PC-3 (cell line): ENCODE measurements at regions not wholly inside any gene's neighbourhood (a gene's known extent, or its start where the extent isn't known, plus 50 kb on each side); places are given as distances from the start of the nearest gene placed in this dataset.
"Not testable (repeated sequence)": the region's sequence is repeated elsewhere in the genome, so short reads cannot be mapped to it uniquely, and the experiment has no call there.

Experiments used
- ATAC-seq: fragments of 200-7000 bp; cut with Tn5 transposase; 2 replicates; pipeline ENCODE4 v1.9.1; 2020; ENCODE audit warnings: mild to moderate bottlenecking, moderate library complexity
- BruUV-seq: library from RNA; stranded (reverse); fragments of 400-500 nt; replicated peaks from 2 replicates; lab custom pipeline; 2021; lab: Mats Ljungman, UMichigan
- CTCF ChIA-PET: fragments of 300-600 bp; sonication (Branson Sonifier 250); formaldehyde crosslinking; loops from one replicate; lab custom pipeline; 2022; ENCODE audit warnings: antibody characterized with exemption; lab: Charles Lee
- POLR2A ChIA-PET: fragments of 300-600 bp; sonication (Branson Sonifier 250); formaldehyde crosslinking; loops from one replicate; lab custom pipeline; 2022; ENCODE audit warnings: antibody characterized with exemption; ENCODE audit not compliant: unreplicated experiment; lab: Charles Lee
- DNase-seq: peaks from one replicate; pipeline ENCODE4 v3.0.0-alpha.2; 2015
- H2AFZ ChIP-seq: fragments of 300-600 bp; sonication (generic); 2 replicates; pipeline ENCODE4 v1.6.0; 2016; ENCODE audit warnings: antibody characterized with exemption, low read length
- H3F3A ChIP-seq: fragments of 300-600 bp; sonication (generic); one replicate; pipeline ENCODE4 v1.6.0; 2017; ENCODE audit warnings: antibody characterized with exemption, low read length, control low read depth, mild to moderate bottlenecking; ENCODE audit not compliant: unreplicated experiment
- H3K27ac ChIP-seq: fragments of 300-600 bp; sonication (generic); 2 replicates; pipeline ENCODE4 v1.5.1; 2016; ENCODE audit warnings: mild to moderate bottlenecking, low read length
- H3K27me3 ChIP-seq: fragments of 300-600 bp; sonication (generic); 2 replicates; pipeline ENCODE4 v1.6.1; 2016; ENCODE audit warnings: low read length, mixed read lengths
- H3K36me3 ChIP-seq: fragments of 300-600 bp; sonication (generic); 2 replicates; pipeline ENCODE4 v1.6.1; 2016; ENCODE audit warnings: low read depth, mixed run types, low read length, mixed read lengths
- H3K4me1 ChIP-seq: fragments of 300-600 bp; sonication (generic); 2 replicates; pipeline ENCODE4 v1.5.1; 2016; ENCODE audit warnings: low read length; ENCODE audit not compliant: insufficient read depth
- H3K4me2 ChIP-seq: fragments of 300-600 bp; sonication (generic); 2 replicates; pipeline ENCODE4 v1.6.0; 2016; ENCODE audit warnings: low read length
- H3K4me3 ChIP-seq: fragments of 300-600 bp; sonication (generic); 2 replicates; pipeline ENCODE4 v1.5.1; 2016; ENCODE audit warnings: mild to moderate bottlenecking, low read length, mixed read lengths
- H3K79me2 ChIP-seq: fragments of 300-600 bp; sonication (generic); 2 replicates; pipeline ENCODE4 v1.6.1; 2017; ENCODE audit warnings: low read length, mixed read lengths
- H3K9ac ChIP-seq: fragments of 300-600 bp; sonication (generic); 2 replicates; pipeline ENCODE4 v1.6.0; 2016; ENCODE audit warnings: mild to moderate bottlenecking, low read length
- H3K9me2 ChIP-seq: fragments of 300-600 bp; sonication (generic); replicated peaks from 2 replicates; pipeline ENCODE4 v1.6.1; 2016; ENCODE audit warnings: mixed run types, low read length, mixed read lengths
- H3K9me3 ChIP-seq: fragments of 300-600 bp; sonication (generic); 2 replicates; pipeline ENCODE4 v1.6.1; 2016; ENCODE audit warnings: low read length, mixed read lengths
- H4K20me1 ChIP-seq: fragments of 300-600 bp; sonication (generic); 2 replicates; pipeline ENCODE4 v1.6.1; 2016; ENCODE audit warnings: low read length, mixed read lengths
- intact Hi-C: fragments of 100-400 bp; cut with micrococcal nuclease; formaldehyde crosslinking; loops from 2 replicates; pipeline ENCODE4 v1.9.0; 2023

DNA sequence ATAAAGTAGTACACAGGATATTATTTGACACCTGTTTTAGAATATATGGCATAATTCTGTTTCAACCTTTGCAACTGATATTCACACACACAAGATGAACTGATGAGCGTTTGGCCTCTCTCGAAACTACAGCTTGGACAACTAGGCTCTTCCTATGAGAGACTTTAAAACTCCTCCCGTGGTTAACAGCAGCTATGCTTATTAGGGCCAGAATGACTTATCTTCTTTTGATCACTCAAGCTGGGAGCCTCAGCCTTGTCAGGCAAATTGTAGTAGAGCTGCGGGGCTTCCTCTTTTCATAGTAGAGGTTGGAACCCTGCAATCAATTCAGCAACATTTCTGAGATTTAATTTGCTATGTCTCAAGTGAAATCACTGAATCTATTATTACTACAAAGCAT is 381.3 kb upstream of the ANKRD20A1 start:
- H3K4me3 ChIP-seq, H3K27ac ChIP-seq: not testable (repeated sequence)

DNA sequence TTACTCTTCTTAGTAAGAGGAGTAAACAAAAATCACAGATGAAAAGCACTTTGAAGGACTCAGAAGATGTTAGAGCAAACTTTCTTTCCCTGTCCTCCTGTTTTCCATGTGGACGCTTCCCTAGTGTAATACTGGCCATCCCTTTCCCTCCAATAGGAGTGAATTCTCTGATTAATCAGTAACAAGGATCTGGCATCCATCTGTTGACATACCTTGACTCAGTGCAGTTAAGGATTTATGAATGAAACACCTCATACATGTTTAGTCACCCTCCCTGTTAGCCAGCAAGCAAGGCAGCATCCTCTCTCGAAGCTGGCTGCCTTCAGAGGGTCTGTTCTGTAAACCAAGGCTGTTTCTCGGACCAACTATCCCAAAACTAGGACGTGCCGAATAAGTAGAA is 388.0 kb upstream of the ANKRD20A1 start:
- H3K27me3 ChIP-seq, H3K9me3 ChIP-seq, H3K9me2 ChIP-seq, H3K79me2 ChIP-seq, H3K36me3 ChIP-seq, H3F3A ChIP-seq, intact Hi-C loops, H3K4me1 ChIP-seq, H3K4me3 ChIP-seq, H3K4me2 ChIP-seq, H4K20me1 ChIP-seq, DNase-seq, H3K27ac ChIP-seq, CTCF ChIA-PET, POLR2A ChIA-PET, H3K9ac ChIP-seq, BruUV-seq, H2AFZ ChIP-seq: not testable (repeated sequence)
- ATAC-seq = peak; percentile 99

More for the DNA sequence above, 381.3 kb upstream of the ANKRD20A1 start:
- H3K36me3 ChIP-seq, H4K20me1 ChIP-seq, POLR2A ChIA-PET, H3K27me3 ChIP-seq, ATAC-seq, H3K9ac ChIP-seq, H3K4me2 ChIP-seq, DNase-seq, H2AFZ ChIP-seq, intact Hi-C loops, H3K79me2 ChIP-seq, H3K4me1 ChIP-seq, CTCF ChIA-PET, BruUV-seq, H3K9me3 ChIP-seq, H3F3A ChIP-seq, H3K9me2 ChIP-seq: not testable (repeated sequence)

DNA sequence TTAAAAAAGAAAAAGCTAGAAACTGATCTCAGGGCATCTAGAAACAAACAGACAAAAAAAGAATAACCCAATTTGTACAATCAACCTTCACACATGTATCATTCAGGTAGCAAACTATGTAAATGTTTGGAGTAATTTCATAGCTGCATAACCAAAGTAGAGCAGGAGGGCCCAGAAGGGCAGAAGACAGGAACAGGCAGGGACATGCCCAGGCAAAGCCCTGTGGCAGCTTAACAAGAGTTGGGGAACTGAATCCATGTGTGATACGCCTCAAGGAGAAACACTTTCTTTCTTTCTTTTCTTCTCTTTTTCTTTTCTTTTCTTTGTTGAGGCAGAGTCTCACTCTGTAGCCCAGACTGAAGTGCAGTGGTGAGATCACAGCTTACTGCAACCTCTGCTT is 390.4 kb upstream of the ANKRD20A1 start:
- H3K4me2 ChIP-seq, ATAC-seq, H3K4me3 ChIP-seq, BruUV-seq, H3K9me3 ChIP-seq, H3K36me3 ChIP-seq, H4K20me1 ChIP-seq, POLR2A ChIA-PET, H3K27me3 ChIP-seq, H3K4me1 ChIP-seq, H3K79me2 ChIP-seq, CTCF ChIA-PET, H3K9ac ChIP-seq, intact Hi-C loops, DNase-seq, H3K9me2 ChIP-seq, H2AFZ ChIP-seq, H3K27ac ChIP-seq, H3F3A ChIP-seq: not testable (repeated sequence)

DNA sequence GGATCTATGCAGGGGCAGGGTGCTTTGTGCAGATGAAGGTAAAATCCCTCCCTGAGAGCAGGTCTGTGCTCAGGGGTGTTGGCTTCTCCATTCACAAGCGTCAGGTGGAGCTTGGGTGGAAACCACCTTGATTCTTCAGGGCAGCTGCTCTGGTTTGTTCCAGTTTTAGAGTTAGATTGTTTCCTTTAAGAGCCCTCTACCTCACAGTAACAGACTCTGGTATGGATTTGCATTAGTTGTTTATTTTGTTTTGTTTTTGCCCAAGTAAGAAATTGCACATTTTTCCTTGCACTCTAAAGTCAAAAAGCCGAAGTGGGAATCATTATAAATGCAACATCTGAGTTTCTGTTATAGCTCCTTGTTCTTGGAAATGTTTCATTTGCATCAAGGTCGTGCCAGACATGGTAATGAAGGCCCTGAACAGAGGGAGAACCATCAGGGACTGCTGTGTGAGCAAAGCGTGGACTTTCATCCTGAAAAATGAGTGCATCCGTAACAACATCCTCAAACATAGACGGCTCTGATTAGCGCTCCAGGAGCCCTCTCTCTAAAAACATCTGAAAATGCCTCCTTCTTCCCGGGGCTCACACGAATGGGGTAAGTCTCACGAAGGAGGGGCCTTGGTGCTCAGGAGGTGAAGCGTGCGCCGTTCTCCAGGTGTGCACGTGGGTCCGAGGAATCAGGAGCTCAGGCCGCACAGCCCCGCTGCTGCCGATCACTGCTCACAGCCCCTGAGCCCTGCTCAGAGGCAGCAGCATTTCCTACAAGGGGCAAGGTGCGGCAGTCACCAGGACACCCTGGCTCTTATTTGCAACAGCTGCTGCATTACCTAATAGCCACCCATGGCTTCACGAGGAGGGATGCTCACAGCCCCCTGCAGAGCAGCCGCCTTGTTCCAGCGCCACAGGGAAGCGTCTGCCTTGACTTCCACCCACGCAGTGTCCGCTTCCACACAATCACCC is 396.7 kb upstream of the ANKRD20A1 start:
- intact Hi-C loops, H3K9me2 ChIP-seq: not testable (repeated sequence)

DNA sequence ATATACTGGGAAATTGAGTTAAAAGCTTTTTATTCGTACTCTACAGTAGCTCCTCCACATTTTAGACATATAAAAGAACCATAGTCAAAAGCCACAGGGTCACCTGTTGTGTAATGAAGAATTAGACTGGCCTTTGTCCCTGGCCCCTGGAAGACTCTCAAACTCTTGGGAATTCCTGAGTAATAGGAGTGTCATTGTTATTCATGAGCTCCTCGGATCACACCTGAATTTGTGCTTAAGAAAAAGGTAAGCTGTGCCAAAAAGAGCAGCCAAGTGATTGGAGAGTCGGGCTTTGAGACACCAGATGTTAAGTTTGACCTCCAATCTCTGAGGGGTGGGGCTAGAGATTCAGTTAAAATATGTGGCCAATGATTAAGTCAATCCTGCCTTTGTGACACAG is 405.8 kb upstream of the ANKRD20A1 start:
- H3K4me2 ChIP-seq, DNase-seq, H3K27ac ChIP-seq, H2AFZ ChIP-seq, H3K9ac ChIP-seq, H3K9me3 ChIP-seq, intact Hi-C loops, H3K79me2 ChIP-seq, ATAC-seq, BruUV-seq, H4K20me1 ChIP-seq, CTCF ChIA-PET, H3K4me1 ChIP-seq, POLR2A ChIA-PET, H3F3A ChIP-seq, H3K27me3 ChIP-seq, H3K36me3 ChIP-seq, H3K9me2 ChIP-seq, H3K4me3 ChIP-seq: not testable (repeated sequence)

More for the DNA sequence above, 396.7 kb upstream of the ANKRD20A1 start:
- H4K20me1 ChIP-seq, H3K79me2 ChIP-seq, H3K36me3 ChIP-seq, H3K4me2 ChIP-seq, H3K9ac ChIP-seq, ATAC-seq, H3K27me3 ChIP-seq, CTCF ChIA-PET, H3K4me3 ChIP-seq, DNase-seq, POLR2A ChIA-PET, H3K4me1 ChIP-seq, H3K9me3 ChIP-seq, H3K27ac ChIP-seq, BruUV-seq, H3F3A ChIP-seq, H2AFZ ChIP-seq: not testable (repeated sequence)

DNA sequence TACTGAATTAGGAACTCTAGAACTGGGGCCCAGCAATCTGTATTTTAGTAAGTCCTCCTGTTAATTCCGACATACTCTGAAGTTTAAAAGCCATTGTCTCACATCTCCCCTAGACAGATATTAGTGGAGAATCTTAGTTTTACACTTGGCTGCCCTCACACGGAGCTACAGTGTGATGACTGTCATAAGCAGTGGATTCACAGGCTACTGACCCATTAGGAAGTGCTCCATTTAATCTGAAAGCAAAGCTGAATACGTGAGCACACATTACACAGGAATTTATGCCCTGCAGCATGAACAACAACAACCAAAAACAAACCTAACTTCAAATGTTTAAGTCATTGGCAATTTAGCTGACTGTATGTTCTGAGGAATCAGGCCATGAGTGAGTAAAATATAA is 416.4 kb upstream of the ANKRD20A1 start:
- H3K36me3 ChIP-seq, DNase-seq, H4K20me1 ChIP-seq, H3K27ac ChIP-seq, POLR2A ChIA-PET, H2AFZ ChIP-seq, BruUV-seq, ATAC-seq, CTCF ChIA-PET, H3K4me1 ChIP-seq, H3K79me2 ChIP-seq, H3K9me3 ChIP-seq, intact Hi-C loops, H3K4me2 ChIP-seq, H3K9ac ChIP-seq, H3K4me3 ChIP-seq, H3K9me2 ChIP-seq, H3K27me3 ChIP-seq, H3F3A ChIP-seq: not testable (repeated sequence)
